GM12873 (cell line): ENCODE measurements at regions not wholly inside any gene's neighbourhood (a gene's known extent, or its start where the extent isn't known, plus 50 kb on each side); places are given as distances from the start of the nearest gene placed in this dataset.

Experiments
- TF ChIP-seq, protein P1 (sequence below): IDR thresholded peaks from 2 replicates; pipeline ENCODE4 v1.5.1; 2012; ENCODE audit warnings: low read depth, mild to moderate bottlenecking, moderate library complexity, low read length, control low read depth; ENCODE audit not compliant: insufficient read depth; ENCODE audit errors: missing control alignments

DNA sequence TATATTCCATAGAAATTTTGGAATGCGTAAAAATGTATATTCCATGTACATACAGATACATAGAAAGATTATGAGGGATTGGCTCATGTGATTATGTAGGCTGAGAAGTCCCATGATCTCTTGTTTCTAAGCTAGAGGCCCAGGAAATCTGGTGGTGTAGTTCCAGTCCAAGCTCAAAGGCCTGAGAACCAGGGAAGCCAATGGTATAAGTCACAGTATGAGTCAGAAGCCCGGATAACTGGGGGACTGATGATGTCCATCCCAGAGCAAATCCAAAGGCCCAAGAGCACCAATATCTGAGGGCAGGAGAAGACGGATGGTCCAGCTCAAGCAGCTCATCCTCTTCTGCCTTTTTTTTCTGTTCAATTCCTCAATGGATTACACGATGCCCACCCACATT lies 385.0 kb upstream of the KLHL29 start:
- TF ChIP-seq, protein P1, sequence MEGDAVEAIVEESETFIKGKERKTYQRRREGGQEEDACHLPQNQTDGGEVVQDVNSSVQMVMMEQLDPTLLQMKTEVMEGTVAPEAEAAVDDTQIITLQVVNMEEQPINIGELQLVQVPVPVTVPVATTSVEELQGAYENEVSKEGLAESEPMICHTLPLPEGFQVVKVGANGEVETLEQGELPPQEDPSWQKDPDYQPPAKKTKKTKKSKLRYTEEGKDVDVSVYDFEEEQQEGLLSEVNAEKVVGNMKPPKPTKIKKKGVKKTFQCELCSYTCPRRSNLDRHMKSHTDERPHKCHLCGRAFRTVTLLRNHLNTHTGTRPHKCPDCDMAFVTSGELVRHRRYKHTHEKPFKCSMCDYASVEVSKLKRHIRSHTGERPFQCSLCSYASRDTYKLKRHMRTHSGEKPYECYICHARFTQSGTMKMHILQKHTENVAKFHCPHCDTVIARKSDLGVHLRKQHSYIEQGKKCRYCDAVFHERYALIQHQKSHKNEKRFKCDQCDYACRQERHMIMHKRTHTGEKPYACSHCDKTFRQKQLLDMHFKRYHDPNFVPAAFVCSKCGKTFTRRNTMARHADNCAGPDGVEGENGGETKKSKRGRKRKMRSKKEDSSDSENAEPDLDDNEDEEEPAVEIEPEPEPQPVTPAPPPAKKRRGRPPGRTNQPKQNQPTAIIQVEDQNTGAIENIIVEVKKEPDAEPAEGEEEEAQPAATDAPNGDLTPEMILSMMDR: no peak

DNA sequence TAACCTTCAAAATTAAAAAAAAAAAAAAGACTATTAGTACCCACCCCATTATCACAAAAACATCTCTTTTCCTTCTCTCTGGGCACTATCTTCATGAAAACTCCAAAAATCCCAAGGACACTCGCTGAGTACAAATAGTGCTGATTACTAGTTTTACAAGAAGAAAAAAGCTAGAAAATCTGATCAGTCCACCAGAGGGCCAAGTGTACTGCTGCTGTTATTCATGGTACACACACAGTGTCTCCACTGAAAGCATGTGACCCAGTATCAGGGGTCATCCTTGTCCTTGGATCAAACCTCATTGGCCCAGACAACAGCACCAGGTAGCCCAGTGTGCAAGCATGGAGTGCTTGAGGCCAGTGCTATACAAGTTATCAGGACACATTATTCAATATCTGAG lies 382.7 kb upstream of the KLHL29 start:
- TF ChIP-seq, protein P1: no peak

DNA sequence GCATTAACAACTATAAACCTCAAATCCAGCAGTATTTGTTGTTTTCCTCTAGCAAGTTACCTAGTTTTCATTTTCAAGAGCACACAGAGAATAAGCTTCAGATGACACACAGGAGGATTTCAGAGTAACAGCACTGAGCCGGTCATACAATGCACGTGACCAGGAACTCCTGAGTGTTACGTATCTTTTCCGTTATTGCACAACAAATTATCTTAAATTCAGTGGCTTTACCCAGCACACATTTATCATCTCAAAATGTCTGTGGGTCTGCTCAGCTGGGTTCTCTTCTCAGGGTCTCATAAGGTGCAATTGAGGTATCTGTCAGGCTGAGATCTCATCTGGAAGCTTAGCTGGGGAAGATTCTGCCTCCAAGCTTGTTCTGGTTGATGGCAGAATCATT lies 379.5 kb upstream of the KLHL29 start:
- TF ChIP-seq, protein P1: no peak

DNA sequence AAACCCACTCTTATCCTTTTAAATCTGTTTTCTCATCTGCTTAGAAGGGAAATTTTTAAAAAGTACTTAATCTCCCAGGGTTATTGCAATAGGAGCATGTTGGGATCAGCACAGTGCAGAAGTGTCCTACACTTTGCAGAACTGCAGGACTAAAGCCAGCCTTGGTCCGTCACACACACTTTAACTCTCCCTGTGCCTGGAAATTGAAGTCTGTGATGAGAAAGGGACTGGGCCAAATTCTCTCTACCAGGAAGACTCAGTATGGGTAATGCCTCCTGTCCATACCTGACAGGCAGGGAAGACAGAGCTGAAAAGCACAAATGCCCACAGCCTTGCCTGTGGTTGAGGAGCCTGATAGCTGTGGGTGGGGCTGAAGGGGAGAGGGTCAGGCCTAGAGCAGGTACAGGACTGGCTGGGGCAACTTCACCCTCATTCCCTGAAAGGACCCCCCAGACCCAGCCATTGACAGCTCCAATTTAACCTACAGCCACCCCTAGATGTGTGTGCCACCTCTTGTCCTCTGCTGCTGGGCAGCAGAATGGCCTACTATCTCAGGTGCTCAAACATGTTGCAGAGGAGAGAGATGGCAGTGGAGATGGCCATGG lies 377.2 kb upstream of the KLHL29 start:
- TF ChIP-seq, protein P1: no peak

DNA sequence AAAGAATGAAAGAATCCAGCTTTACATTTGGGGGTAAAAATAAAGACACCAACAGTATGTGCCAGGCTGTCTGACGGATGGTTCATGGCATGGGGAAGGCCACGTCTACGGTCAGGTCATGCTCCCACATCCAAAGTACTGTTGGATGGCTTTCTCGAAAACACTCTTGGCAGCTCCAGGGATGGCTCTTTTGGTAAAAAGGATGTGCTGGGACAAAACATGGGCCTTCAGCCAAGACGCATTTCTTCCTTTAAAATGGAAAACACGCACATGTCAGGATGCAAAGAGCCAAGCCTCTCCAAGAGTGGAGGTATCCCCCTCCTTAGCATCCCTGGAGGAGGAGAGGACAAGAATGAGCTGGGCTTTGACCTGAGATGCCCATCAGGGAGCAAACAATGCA lies 376.5 kb upstream of the KLHL29 start:
- TF ChIP-seq, protein P1: no peak

DNA sequence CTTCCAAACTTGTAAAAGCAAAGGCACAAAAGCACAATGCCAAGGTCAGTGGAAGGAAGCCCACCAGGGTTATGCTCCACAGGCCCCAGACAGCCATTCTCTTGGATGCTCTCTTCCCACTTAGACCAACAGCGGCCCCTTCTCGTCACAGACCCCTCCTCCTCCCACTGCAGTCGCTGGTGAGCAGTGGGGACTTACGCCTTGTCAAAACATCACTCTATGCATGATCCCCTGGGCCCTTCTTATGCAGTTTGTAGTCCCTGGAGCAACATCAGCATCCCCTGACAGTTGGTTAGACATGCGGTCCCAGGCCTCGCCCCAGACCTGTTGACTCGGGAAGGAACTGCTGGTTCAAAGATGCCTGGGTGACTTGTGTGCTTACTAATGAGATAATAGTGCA lies 376.0 kb upstream of the KLHL29 start:
- TF ChIP-seq, protein P1: no peak

DNA sequence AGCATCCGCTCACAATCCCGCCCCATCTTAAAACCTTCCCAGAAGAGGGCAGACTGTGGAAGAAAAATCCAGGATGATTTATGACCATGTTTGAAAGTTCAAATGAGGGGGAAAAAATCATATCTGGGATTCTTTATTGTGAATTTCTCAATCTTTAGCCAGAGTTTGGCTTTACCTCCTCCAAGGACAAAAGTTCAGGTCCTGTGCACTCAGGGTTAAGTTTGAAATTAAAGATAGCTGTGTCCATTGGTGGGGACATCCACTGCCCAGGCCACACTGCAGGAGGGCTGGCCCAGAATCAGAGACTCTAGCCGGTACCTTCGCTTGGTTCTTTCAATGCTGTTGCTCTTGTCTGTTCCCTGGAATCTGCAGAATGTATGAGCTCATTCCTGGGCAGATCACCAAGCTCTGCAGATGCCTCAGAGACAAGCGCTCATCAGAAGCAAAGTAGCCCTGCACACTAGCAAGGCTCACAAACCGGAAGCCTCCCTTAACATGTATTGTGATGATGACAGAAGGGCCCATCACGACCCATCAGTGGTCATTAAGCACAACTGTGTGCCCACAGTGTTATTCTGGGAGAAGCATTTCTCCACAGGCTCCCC lies 375.3 kb upstream of the KLHL29 start:
- TF ChIP-seq, protein P1: no peak

DNA sequence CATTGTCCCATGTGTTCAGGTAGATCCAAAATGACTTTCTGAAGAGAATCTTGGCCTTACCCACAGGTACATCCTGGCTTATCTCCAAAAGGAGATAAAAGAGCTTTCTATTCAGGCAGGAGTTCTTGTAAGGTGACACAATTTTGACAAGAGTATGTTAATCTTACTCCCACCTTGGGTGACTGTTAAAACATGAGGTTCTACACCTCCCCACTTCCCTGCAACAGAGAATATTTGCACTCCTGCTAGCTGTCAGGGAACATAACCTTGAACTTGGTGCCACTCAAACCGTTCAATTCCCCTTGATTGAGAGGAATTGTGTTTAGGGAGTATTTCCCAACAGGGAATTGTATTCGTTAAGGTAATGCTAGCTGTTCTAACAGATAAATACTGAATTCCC lies 372.5 kb upstream of the KLHL29 start:
- TF ChIP-seq, protein P1: no peak
